GM19240 (cell line): ENCODE measurements at regions not wholly inside any gene's neighbourhood (a gene's known extent, or its start where the extent isn't known, plus 50 kb on each side); places are given as distances from the start of the nearest gene placed in this dataset.
"Not testable (repeated sequence)": the region's sequence is repeated elsewhere in the genome, so short reads cannot be mapped to it uniquely, and the experiment has no call there.

Experiments
- DNase-seq: peaks from one replicate; pipeline ENCODE4 v3.0.0; 2011; ENCODE audit warnings: low spot score; ENCODE audit not compliant: insufficient read length

GRCh38 chr16:17749706-17750105, 278.9 kb upstream of the XYLT1 start:
- DNase-seq = no peak

- no peak for DNase-seq
Observed at GRCh38 chr16:17748044-17748719, 277.4 kb upstream of the XYLT1 start.

GRCh38 chr16:17747081-17747756, 276.5 kb upstream of the XYLT1 start:
- DNase-seq = no peak

GRCh38 chr16:17744921-17745572, 274.3 kb upstream of the XYLT1 start:
- DNase-seq = no peak

- no peak for DNase-seq
Observed at GRCh38 chr16:17743578-17743977, 272.8 kb upstream of the XYLT1 start.

- no peak for DNase-seq
Observed at GRCh38 chr16:17743158-17743557, 272.4 kb upstream of the XYLT1 start.

GRCh38 chr16:17735099-17735498, 264.3 kb upstream of the XYLT1 start:
- not testable (repeated sequence) for DNase-seq

GRCh38 chr16:17729820-17730219, 259.1 kb upstream of the XYLT1 start:
- no peak for DNase-seq

- no peak for DNase-seq
Observed at GRCh38 chr16:17728196-17728595, 257.4 kb upstream of the XYLT1 start.

- DNase-seq = no peak
Observed at GRCh38 chr16:17724242-17724898, 253.6 kb upstream of the XYLT1 start.

GRCh38 chr16:17723531-17724134, 252.9 kb upstream of the XYLT1 start:
- DNase-seq = no peak

GRCh38 chr16:17718495-17718894, 247.7 kb upstream of the XYLT1 start:
- DNase-seq = no peak

- no peak for DNase-seq
Observed at GRCh38 chr16:17705847-17706246, 235.1 kb upstream of the XYLT1 start.

GRCh38 chr16:17696616-17697015, 225.9 kb upstream of the XYLT1 start:
- no peak for DNase-seq

- no peak for DNase-seq
Observed at GRCh38 chr16:17692484-17692883, 221.7 kb upstream of the XYLT1 start.

GRCh38 chr16:17691899-17692176, 221.1 kb upstream of the XYLT1 start:
- DNase-seq = no peak

GRCh38 chr16:17691106-17691898, 220.5 kb upstream of the XYLT1 start:
- no peak for DNase-seq

GRCh38 chr16:17685447-17685846, 214.7 kb upstream of the XYLT1 start:
- no peak for DNase-seq

GRCh38 chr16:17683281-17683680, 212.5 kb upstream of the XYLT1 start:
- no peak for DNase-seq

- DNase-seq = no peak
Observed at GRCh38 chr16:17676171-17676570, 205.4 kb upstream of the XYLT1 start.

- DNase-seq = no peak
Observed at GRCh38 chr16:17668386-17668785, 197.6 kb upstream of the XYLT1 start.
